Endothelial cell (in vitro differentiated cells): ENCODE measurements at regions not wholly inside any gene's neighbourhood (a gene's known extent, or its start where the extent isn't known, plus 50 kb on each side); places are given as distances from the start of the nearest gene placed in this dataset.
A peak's percentile ranks its signal among the peaks of the same experiment; 100 is the strongest.

Experiments
- DNase-seq: peaks from one replicate; pipeline ENCODE4 v3.0.0; 2021; ENCODE audit warnings: low spot score
- H3K27ac Mint-ChIP-seq: one replicate; pipeline ENCODE4 v1.8.0; 2021; ENCODE audit warnings: mixed read lengths, inconsistent platforms; ENCODE audit not compliant: unreplicated experiment
- H3K27me3 Mint-ChIP-seq: one replicate; pipeline ENCODE4 v1.8.0; 2021; ENCODE audit warnings: mild to moderate bottlenecking, moderate library complexity, mixed read lengths, inconsistent platforms; ENCODE audit not compliant: unreplicated experiment
- H3K36me3 Mint-ChIP-seq: one replicate; pipeline ENCODE4 v1.8.0; 2021; ENCODE audit warnings: mild to moderate bottlenecking, low read depth, mixed read lengths, inconsistent platforms; ENCODE audit not compliant: unreplicated experiment
- H3K4me1 Mint-ChIP-seq: one replicate; pipeline ENCODE4 v1.8.0; 2021; ENCODE audit warnings: mild to moderate bottlenecking, mixed read lengths, inconsistent platforms; ENCODE audit not compliant: unreplicated experiment
- H3K4me3 Mint-ChIP-seq: one replicate; pipeline ENCODE4 v1.8.0; 2021; ENCODE audit warnings: mild to moderate bottlenecking, mixed read lengths, inconsistent platforms; ENCODE audit not compliant: unreplicated experiment
- H3K9me3 Mint-ChIP-seq: one replicate; pipeline ENCODE4 v1.8.0; 2021; ENCODE audit warnings: mixed read lengths, inconsistent platforms; ENCODE audit not compliant: unreplicated experiment
- CTCF ChIP-seq: fragments of 200-600 bp; sonication (generic); IDR thresholded peaks from one replicate; pipeline ENCODE4 v1.5.0; 2021; ENCODE audit warnings: antibody characterized with exemption; ENCODE audit not compliant: unreplicated experiment

GRCh38 chr20:19807946-19808330, 49.9 kb downstream of the RIN2 start:
- DNase-seq: no peak
- no peak overlapping the region for H3K4me3 Mint-ChIP-seq
- no peak for TF ChIP-seq CTCF
- peaks cover 42% of the 10 kb centered on the region for H3K36me3 Mint-ChIP-seq
- H3K27ac Mint-ChIP-seq: no peak overlapping the region
- H3K4me1 Mint-ChIP-seq: peaks cover 40% of the 10 kb centered on the region
- no peaks in the 10 kb centered on the region for H3K9me3 Mint-ChIP-seq
- no peaks in the 10 kb centered on the region for H3K27me3 Mint-ChIP-seq

GRCh38 chr20:19808498-19808897, 50.4 kb downstream of the RIN2 start:
- Mint-ChIP-seq H3K36me3 (peaks cover 37% of the 10 kb centered on the region), H3K27me3 (no peaks in the 10 kb centered on the region), H3K27ac (no peak overlapping the region), H3K9me3 (no peaks in the 10 kb centered on the region), H3K4me1 (peaks cover 39% of the 10 kb centered on the region), H3K4me3 (no peak overlapping the region)
- no peak for TF ChIP-seq CTCF
- DNase-seq: no peak

- H3K9me3 Mint-ChIP-seq: no peaks in the 10 kb centered on the region
- H3K4me3 Mint-ChIP-seq: peak overlapping the region; percentile 62
- no peak for DNase-seq
- H3K27ac Mint-ChIP-seq: no peak overlapping the region
- peaks cover 35% of the 10 kb centered on the region for H3K36me3 Mint-ChIP-seq
- no peak for TF ChIP-seq CTCF
- H3K4me1 Mint-ChIP-seq: peaks cover 32% of the 10 kb centered on the region
- no peaks in the 10 kb centered on the region for H3K27me3 Mint-ChIP-seq
Observed at GRCh38 chr20:19809505-19809904, 51.4 kb downstream of the RIN2 start.

GRCh38 chr20:19811231-19811630, 53.2 kb downstream of the RIN2 start:
- Mint-ChIP-seq H3K27ac (no peak overlapping the region), H3K36me3 (peaks cover 23% of the 10 kb centered on the region), H3K9me3 (no peaks in the 10 kb centered on the region), H3K27me3 (no peaks in the 10 kb centered on the region), H3K4me1 (peaks cover 28% of the 10 kb centered on the region), H3K4me3 (no peak overlapping the region)
- no peak for DNase-seq
- no peak for TF ChIP-seq CTCF

GRCh38 chr20:19812056-19812455, 54.0 kb downstream of the RIN2 start:
- Mint-ChIP-seq H3K9me3 (no peaks in the 10 kb centered on the region), H3K27ac (no peak overlapping the region), H3K36me3 (peaks cover 17% of the 10 kb centered on the region), H3K4me3 (no peak overlapping the region), H3K27me3 (no peaks in the 10 kb centered on the region), H3K4me1 (peaks cover 25% of the 10 kb centered on the region)
- DNase-seq: no peak
- TF ChIP-seq CTCF: no peak
